ENCODE measurements at regions not wholly inside any gene's neighbourhood (a gene's known extent, or its start where the extent isn't known, plus 50 kb on each side); places are given as distances from the start of the nearest gene placed in this dataset.
"Not testable (repeated sequence)": the region's sequence is repeated elsewhere in the genome, so short reads cannot be mapped to it uniquely, and the experiment has no call there.

GRCh38 chr6:57984575-57984974, 667.1 kb downstream of the PRIM2 start:
- intact Hi-C loops (cut with DNase I); H3K36me3 ChIP-seq; H3K4me3 ChIP-seq; H3K9me3 ChIP-seq; DNase-seq; H3K27me3 ChIP-seq: not testable (repeated sequence)
- Histone ChIP-seq H3K4me1 (peaks cover 0 to 14% (median 0%) of the 10 kb centered on the region in 9 donors), H3K27ac (peak overlapping the region in 3 of 10 donors; percentile 17 to 64 (median 35))
- WGBS, 2 donors = 12 to 23% methylated on average over 3 of the region's 3 CpGs
- ATAC-seq = peak in 2 of 8 donors; percentile 11 to 57

GRCh38 chr6:57985734-57986133, 668.3 kb downstream of the PRIM2 start:
- intact Hi-C loops (cut with DNase I); DNase-seq; H3K4me3 ChIP-seq; H3K9me3 ChIP-seq; H3K36me3 ChIP-seq; H3K27me3 ChIP-seq: not testable (repeated sequence)
- Histone ChIP-seq H3K4me1 (peaks cover 0 to 14% (median 0%) of the 10 kb centered on the region in 9 donors), H3K27ac (peak overlapping the region in 1 of 10 donors; percentile 6)
- 69 to 83% methylated on average over 4 of the region's 4 CpGs for WGBS, 2 donors
- ATAC-seq = peak in 3 of 8 donors; percentile 25 to 64 (median 39)

GRCh38 chr6:57986584-57986983, 669.2 kb downstream of the PRIM2 start:
- H3K9me3 ChIP-seq; H3K27me3 ChIP-seq; ATAC-seq; DNase-seq; intact Hi-C loops (cut with DNase I); H3K36me3 ChIP-seq; H3K4me3 ChIP-seq: not testable (repeated sequence)
- 39% methylated on average over 2 of the region's 2 CpGs for WGBS, 2 donors
- peak overlapping the region in 1 of 10 donors; percentile 6 for H3K27ac ChIP-seq
- H3K4me1 ChIP-seq = peaks cover 0 to 14% (median 0%) of the 10 kb centered on the region in 9 donors

GRCh38 chr6:57989520-57990080, 672.2 kb downstream of the PRIM2 start:
- H3K27ac ChIP-seq; H3K36me3 ChIP-seq; H3K27me3 ChIP-seq; H3K4me1 ChIP-seq; intact Hi-C loops (cut with DNase I); H3K9me3 ChIP-seq; H3K4me3 ChIP-seq; ATAC-seq; DNase-seq: not testable (repeated sequence)
- WGBS, 2 donors = 45 to 74% methylated on average over 2 of the region's 2 CpGs

- DNase-seq; H3K36me3 ChIP-seq; H3K9me3 ChIP-seq; intact Hi-C loops (cut with DNase I); H3K27me3 ChIP-seq; H3K27ac ChIP-seq; H3K4me3 ChIP-seq; ATAC-seq; H3K4me1 ChIP-seq: not testable (repeated sequence)
- 57 to 59% methylated on average over 6 of the region's 6 CpGs for WGBS, 2 donors
Measured at GRCh38 chr6:57998858-57999619, 681.6 kb downstream of the PRIM2 start.

GRCh38 chr6:58000233-58000632, 682.8 kb downstream of the PRIM2 start:
- ATAC-seq; H3K36me3 ChIP-seq; DNase-seq; H3K4me1 ChIP-seq; intact Hi-C loops (cut with DNase I); H3K27ac ChIP-seq; H3K27me3 ChIP-seq; H3K4me3 ChIP-seq: not testable (repeated sequence)
- WGBS, 2 donors = 71 to 76% methylated on average over 5 of the region's 6 CpGs
- peaks cover 0 to 17% (median 5%) of the 10 kb centered on the region in 11 donors for H3K9me3 ChIP-seq

GRCh38 chr6:58003417-58004167, 686.2 kb downstream of the PRIM2 start:
- H3K4me3 ChIP-seq; H3K36me3 ChIP-seq; ATAC-seq; DNase-seq; intact Hi-C loops (cut with DNase I); H3K4me1 ChIP-seq; H3K27ac ChIP-seq; H3K27me3 ChIP-seq: not testable (repeated sequence)
- TF ChIP-seq CTCF (IDR thresholded peaks at IDR 0.05) = peak in 3 of 9 donors; percentile 6 to 21 (median 9)
- H3K9me3 ChIP-seq = peaks cover 0 to 28% (median 5%) of the 10 kb centered on the region in 11 donors

- H3K4me1 ChIP-seq; H3K4me3 ChIP-seq; H3K36me3 ChIP-seq; DNase-seq; intact Hi-C loops (cut with DNase I); H3K27me3 ChIP-seq: not testable (repeated sequence)
- WGBS, 2 donors = 65 to 79% methylated on average over 4 of the region's 4 CpGs
- Histone ChIP-seq H3K27ac (peak overlapping the region in 5 of 10 donors; percentile 10 to 64 (median 31)), H3K9me3 (peaks cover 0 to 36% (median 5%) of the 10 kb centered on the region in 11 donors)
- peak in 4 of 8 donors; percentile 37 to 57 (median 42) for ATAC-seq
Measured at GRCh38 chr6:58007334-58008000, 690.0 kb downstream of the PRIM2 start.

GRCh38 chr6:58008001-58008335, 690.5 kb downstream of the PRIM2 start:
- H3K4me1 ChIP-seq; intact Hi-C loops (cut with DNase I); DNase-seq; H3K27me3 ChIP-seq; H3K36me3 ChIP-seq; H3K4me3 ChIP-seq: not testable (repeated sequence)
- H3K27ac ChIP-seq = peak overlapping the region in 5 of 10 donors; percentile 10 to 64 (median 27)
- ATAC-seq = peak in 3 of 8 donors; percentile 40 to 50 (median 47)
- peaks cover 0 to 36% (median 5%) of the 10 kb centered on the region in 11 donors for H3K9me3 ChIP-seq

All from heart right ventricle (tissue), 16 donors.